Kidney (tissue), 13 donors: ENCODE measurements at regions not wholly inside any gene's neighbourhood (a gene's known extent, or its start where the extent isn't known, plus 50 kb on each side); places are given as distances from the start of the nearest gene placed in this dataset.
"Not testable (repeated sequence)": the region's sequence is repeated elsewhere in the genome, so short reads cannot be mapped to it uniquely, and the experiment has no call there.

Experiments
- DNase-seq, 5 donors: peaks; one replicate each; pipeline ENCODE4 v3.0.0-alpha.2; 2013 to 2020
- FAIRE-seq: peaks from 2 replicates; lab custom pipeline; 2012; peaks lifted over from hg19 to GRCh38; lab: Jason Lieb, UNC
- H3K27ac ChIP-seq, 2 donors: one replicate each; pipeline ENCODE4 v1.7.0; 2013; ENCODE audit warnings: low read depth in 2 of 2, low read length in 2 of 2, inconsistent platforms in 1 of 2
- H3K27me3 ChIP-seq: one replicate; pipeline ENCODE4 v1.7.1; 2013; ENCODE audit warnings: low read length, inconsistent platforms; ENCODE audit not compliant: control insufficient read depth, insufficient read depth
- H3K36me3 ChIP-seq, 3 donors: one replicate each; pipeline versions ENCODE4 v1.7.0 to v1.7.1; 2013; ENCODE audit warnings: low read length in 3 of 3, control low read depth in 1 of 3, inconsistent platforms in 1 of 3; ENCODE audit not compliant: insufficient read depth in 3 of 3, control insufficient read depth in 2 of 3
- H3K4me1 ChIP-seq, 3 donors: one replicate each; pipeline versions ENCODE4 v1.7.0 to v1.7.1; 2013; ENCODE audit warnings: low read length in 3 of 3, inconsistent platforms in 1 of 3, low read depth in 1 of 3; ENCODE audit not compliant: control insufficient read depth in 2 of 3, insufficient read depth in 2 of 3
- H3K4me3 ChIP-seq, 3 donors: one replicate each; pipeline versions ENCODE4 v1.7.0 to v1.8.1; 2013; ENCODE audit warnings: low read length in 3 of 3, control low read depth in 1 of 3, inconsistent platforms in 1 of 3
- H3K9ac ChIP-seq, 3 donors: one replicate each; pipeline versions ENCODE4 v1.7.0 to v1.7.1; 2013; ENCODE audit warnings: low read length in 3 of 3, control low read depth in 1 of 3, inconsistent platforms in 1 of 3
- H3K9me3 ChIP-seq, 3 donors: one replicate each; pipeline versions ENCODE4 v1.7.0 to v1.7.1; 2013; ENCODE audit warnings: low read length in 3 of 3, control low read depth in 1 of 3, inconsistent platforms in 1 of 3; ENCODE audit not compliant: control insufficient read depth in 2 of 3, insufficient read depth in 1 of 3
- intact Hi-C: fragments of 100-400 bp; cut with DNase I; formaldehyde crosslinking; loops from one replicate; pipeline ENCODE4 v1.11.1; 2022
- TF ChIP-seq, protein P1 (sequence below): IDR thresholded peaks from 3 replicates; pipeline ENCODE4 v1.5.1; 2012; ENCODE audit warnings: mild to moderate bottlenecking, moderate library complexity, borderline replicate concordance; ENCODE audit not compliant: insufficient read depth; ENCODE audit errors: extremely low read depth
- donor health status: control.
- donor health status: control.
- donor health status: control.
- donor health status: control.
- donor health status: control.
- donor health status: DM: yes; HTN: yes; CAD: no.
- donor health status: Normal renal cell carcinoma (clear cell type).

DNA sequence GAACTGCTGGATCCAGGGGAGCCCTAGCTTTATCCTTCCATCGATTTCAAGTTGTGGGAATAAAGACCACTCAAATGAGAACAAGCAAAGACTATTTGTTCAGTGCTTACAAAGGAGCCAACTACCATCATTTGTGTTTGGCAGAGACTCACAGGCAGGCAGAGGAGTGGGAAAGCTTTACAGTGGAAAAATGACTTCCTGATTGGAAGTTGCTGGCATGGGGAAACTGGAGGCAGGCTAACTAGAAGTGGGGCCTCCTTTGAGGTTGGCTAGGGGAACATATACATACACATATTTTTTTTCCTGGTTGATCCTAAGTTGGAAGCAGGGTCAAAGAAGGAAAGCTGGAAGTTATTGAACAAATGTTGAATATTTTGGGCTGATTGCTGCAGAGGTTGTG is 121.7 kb downstream of the ACTBL2 start:
- TF ChIP-seq, protein P1, sequence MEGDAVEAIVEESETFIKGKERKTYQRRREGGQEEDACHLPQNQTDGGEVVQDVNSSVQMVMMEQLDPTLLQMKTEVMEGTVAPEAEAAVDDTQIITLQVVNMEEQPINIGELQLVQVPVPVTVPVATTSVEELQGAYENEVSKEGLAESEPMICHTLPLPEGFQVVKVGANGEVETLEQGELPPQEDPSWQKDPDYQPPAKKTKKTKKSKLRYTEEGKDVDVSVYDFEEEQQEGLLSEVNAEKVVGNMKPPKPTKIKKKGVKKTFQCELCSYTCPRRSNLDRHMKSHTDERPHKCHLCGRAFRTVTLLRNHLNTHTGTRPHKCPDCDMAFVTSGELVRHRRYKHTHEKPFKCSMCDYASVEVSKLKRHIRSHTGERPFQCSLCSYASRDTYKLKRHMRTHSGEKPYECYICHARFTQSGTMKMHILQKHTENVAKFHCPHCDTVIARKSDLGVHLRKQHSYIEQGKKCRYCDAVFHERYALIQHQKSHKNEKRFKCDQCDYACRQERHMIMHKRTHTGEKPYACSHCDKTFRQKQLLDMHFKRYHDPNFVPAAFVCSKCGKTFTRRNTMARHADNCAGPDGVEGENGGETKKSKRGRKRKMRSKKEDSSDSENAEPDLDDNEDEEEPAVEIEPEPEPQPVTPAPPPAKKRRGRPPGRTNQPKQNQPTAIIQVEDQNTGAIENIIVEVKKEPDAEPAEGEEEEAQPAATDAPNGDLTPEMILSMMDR = no peak
- no peaks in the 10 kb centered on the region for H3K9me3 ChIP-seq
- intact Hi-C loops = no loop called here
- no peaks in the 10 kb centered on the region for H3K36me3 ChIP-seq
- H3K27ac ChIP-seq = no peak overlapping the region
- no peak for FAIRE-seq
- H3K27me3 ChIP-seq = no peaks in the 10 kb centered on the region
- H3K9ac ChIP-seq = no peak overlapping the region
- no peaks in the 10 kb centered on the region for H3K4me1 ChIP-seq
- H3K4me3 ChIP-seq = no peak overlapping the region
- DNase-seq = no peak

DNA sequence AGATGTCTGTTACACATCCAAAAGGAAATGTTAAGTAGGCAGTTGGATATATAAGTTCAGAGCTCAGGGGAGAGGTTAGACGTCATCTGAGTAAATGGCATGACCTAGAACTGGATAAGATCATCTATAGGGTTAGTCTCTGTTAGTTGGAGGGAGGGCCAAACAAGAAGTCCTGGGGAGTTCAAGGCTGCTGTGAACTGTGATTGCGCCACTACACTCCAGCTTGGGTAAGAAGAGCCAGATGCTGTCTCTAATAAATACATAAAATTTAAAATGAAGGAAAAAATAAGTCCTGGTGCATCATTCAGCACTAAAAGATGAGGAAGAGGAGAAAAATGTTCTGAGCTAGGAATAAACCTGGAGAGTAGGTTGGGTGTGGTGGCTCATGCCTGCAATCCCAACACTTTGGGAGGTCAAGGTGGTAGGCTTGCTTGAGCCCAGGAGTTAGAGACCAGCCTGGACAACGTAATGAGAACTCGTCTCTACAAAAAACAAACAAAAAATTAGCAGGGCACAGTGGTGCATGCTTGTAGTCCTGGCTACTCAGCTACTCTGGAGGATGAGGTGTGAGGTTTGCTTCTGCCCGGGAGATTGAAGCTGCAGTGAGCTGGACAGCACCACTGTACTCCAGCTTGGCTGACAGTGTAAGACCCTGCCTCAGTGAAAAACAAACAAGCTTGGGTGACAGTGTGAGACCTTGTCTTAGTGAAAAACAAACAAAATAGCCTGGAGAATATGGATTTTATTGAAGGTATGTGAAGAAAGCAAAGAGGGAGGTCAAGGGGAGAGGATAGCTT is 123.6 kb downstream of the ACTBL2 start:
- H3K4me3 ChIP-seq = no peak overlapping the region
- DNase-seq (no peak), FAIRE-seq (no peak)
- no peaks in the 10 kb centered on the region for H3K27me3 ChIP-seq
- H3K36me3 ChIP-seq = no peaks in the 10 kb centered on the region
- H3K4me1 ChIP-seq = no peaks in the 10 kb centered on the region
- intact Hi-C loops = no loop called here
- no peaks in the 10 kb centered on the region for H3K9me3 ChIP-seq
- no peak overlapping the region for H3K9ac ChIP-seq
- TF ChIP-seq, protein P1 = no peak
- no peak overlapping the region for H3K27ac ChIP-seq

DNA sequence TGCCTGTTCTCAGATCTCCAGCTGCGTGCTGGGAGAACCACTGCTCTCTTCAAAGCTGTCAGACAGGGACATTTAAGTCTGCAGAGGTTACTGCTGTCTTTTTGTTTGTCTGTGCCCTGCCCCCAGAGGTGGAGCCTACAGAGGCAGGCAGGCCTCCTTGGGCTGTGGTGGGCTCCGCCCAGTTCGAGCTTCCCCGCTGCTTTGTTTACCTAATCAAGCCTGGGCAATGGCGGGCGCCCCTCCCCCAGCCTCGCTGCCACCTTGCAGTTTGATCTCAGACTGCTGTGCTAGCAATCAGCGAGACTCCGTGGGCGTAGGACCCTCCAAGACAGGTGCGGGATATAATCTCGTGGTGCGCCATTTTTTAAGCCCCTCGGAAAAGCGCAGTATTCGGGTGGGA is 125.8 kb downstream of the ACTBL2 start:
- FAIRE-seq = not testable (repeated sequence)

DNA sequence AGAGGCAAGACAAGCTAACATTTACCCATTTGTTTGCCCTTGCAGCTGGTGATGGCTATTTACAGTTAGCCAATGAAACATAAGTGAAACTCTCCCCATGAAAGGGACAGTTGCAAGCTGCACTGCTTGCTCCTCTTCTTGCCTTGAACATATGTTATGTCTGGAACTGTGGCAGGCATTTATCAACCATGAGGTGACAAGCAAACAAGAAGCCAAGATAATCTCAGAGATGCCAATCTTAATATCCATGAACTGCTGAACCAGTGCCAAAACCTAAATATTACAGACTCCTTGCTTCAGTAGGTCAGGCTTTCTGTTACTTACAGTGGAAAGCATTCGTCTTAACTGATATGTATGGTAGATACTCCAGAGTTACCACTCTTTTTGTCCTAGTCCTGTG is 133.4 kb downstream of the ACTBL2 start:
- no peaks in the 10 kb centered on the region for H3K36me3 ChIP-seq
- intact Hi-C loops = no loop called here
- TF ChIP-seq, protein P1 = no peak
- FAIRE-seq (no peak), DNase-seq (no peak)
- no peak overlapping the region for H3K9ac ChIP-seq
- no peak overlapping the region for H3K27ac ChIP-seq
- H3K9me3 ChIP-seq = no peaks in the 10 kb centered on the region
- no peak overlapping the region for H3K4me3 ChIP-seq
- H3K4me1 ChIP-seq = no peaks in the 10 kb centered on the region
- no peaks in the 10 kb centered on the region for H3K27me3 ChIP-seq

More for the DNA sequence above, 125.8 kb downstream of the ACTBL2 start:
- H3K36me3 ChIP-seq, DNase-seq, H3K4me1 ChIP-seq, H3K9me3 ChIP-seq, H3K4me3 ChIP-seq, H3K27me3 ChIP-seq, intact Hi-C loops, H3K9ac ChIP-seq, H3K27ac ChIP-seq: not testable (repeated sequence)
